ENCODE measurements at regions not wholly inside any gene's neighbourhood (a gene's known extent, or its start where the extent isn't known, plus 50 kb on each side); places are given as distances from the start of the nearest gene placed in this dataset.

DNA sequence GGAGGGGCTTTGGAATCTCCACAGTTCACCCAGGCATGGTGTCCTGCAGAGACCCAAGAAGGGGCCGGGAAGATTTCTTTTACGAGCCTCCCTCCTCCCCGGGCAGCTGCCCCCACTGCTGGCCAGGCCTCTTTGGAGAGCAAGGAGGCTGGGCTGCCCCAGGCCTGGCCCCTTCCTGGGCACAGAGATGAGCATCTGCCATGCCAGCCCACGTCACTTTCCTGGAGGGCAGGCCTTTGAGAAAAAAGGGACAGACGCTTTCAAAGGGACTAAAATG is 60.5 kb upstream of the FGF3 start:
- Histone ChIP-seq H3F3A (ENCODE audit: insufficient read depth) (no peaks in the 10 kb centered on the region), H3K4me2 (ENCODE audit: low read depth, low read length, poor library complexity, severe bottlenecking) (no peak overlapping the region), H3K9ac (ENCODE audit: low read length) (no peak overlapping the region), H3K79me2 (ENCODE audit: insufficient read depth, low read length) (no peaks in the 10 kb centered on the region), H3K36me3 (ENCODE audit: low read length) (no peaks in the 10 kb centered on the region), H4K20me1 (ENCODE audit: low read depth, low read length) (no peaks in the 10 kb centered on the region), H2AFZ (ENCODE audit: low read depth, low read length, severe bottlenecking) (no peak overlapping the region), H3K9me2 (replicated peaks; ENCODE audit: insufficient read depth, low read length) (no peaks in the 10 kb centered on the region), H3K9me3 (ENCODE audit: insufficient read depth, low read length) (no peaks in the 10 kb centered on the region), H3K27ac (ENCODE audit: low read depth, low read length) (no peak overlapping the region), H3K27me3 (ENCODE audit: low read length) (no peaks in the 10 kb centered on the region; the same call in 1 of the 2 replicates), H3K4me3 (ENCODE audit: insufficient read depth, low read length, poor library complexity, severe bottlenecking) (no peak overlapping the region)
- TF ChIP-seq, protein P1, sequence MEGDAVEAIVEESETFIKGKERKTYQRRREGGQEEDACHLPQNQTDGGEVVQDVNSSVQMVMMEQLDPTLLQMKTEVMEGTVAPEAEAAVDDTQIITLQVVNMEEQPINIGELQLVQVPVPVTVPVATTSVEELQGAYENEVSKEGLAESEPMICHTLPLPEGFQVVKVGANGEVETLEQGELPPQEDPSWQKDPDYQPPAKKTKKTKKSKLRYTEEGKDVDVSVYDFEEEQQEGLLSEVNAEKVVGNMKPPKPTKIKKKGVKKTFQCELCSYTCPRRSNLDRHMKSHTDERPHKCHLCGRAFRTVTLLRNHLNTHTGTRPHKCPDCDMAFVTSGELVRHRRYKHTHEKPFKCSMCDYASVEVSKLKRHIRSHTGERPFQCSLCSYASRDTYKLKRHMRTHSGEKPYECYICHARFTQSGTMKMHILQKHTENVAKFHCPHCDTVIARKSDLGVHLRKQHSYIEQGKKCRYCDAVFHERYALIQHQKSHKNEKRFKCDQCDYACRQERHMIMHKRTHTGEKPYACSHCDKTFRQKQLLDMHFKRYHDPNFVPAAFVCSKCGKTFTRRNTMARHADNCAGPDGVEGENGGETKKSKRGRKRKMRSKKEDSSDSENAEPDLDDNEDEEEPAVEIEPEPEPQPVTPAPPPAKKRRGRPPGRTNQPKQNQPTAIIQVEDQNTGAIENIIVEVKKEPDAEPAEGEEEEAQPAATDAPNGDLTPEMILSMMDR (IDR thresholded peaks at IDR 0.05; ENCODE audit: insufficient read depth, low read length, poor library complexity, severe bottlenecking): no peak
- TF ChIP-seq EZH2phosphoT487 (conservative IDR thresholded peaks at IDR 0.05; ENCODE audit: low read length): no peak

DNA sequence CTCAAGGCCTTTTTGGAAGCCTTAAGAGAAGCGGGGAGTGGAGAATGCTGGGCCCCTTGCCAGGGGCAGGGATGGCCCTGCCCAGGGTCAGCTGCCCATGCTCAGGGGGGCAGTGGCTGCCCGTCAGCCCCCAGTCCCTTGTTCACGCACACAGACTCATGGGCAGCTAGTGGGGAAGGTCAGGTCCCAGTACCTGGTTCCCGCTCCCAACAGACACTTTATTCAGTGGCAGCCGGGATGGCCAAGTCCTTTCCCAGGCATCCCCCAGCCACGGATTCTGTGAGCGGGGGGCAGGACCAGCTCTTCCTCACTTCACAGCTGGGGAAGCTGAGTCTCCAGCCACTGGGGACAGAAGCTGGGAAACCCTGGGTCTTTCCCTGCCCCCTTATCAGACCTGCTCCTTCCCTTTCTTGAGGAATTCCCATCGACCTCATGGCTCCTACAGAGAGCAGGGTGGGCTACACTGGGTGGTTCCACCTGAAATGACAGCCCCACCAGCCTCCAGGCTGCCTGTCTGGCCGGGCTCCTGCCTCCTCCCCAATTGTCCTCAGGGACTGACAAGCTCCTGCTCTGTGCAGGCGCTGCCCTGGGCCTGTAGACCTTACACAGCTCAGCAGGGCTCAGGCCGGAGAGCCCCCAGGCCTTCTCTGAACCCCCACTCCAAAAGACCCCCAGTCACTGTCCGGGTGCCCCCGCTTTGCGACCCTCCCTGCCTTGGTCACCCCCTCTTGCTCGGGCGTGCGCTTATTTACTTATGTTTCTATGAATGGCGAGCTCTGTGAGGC is 61.0 kb upstream of the FGF3 start:
- Histone ChIP-seq H3K4me3 (ENCODE audit: insufficient read depth, low read length, poor library complexity, severe bottlenecking) (no peak overlapping the region), H3K9me3 (ENCODE audit: insufficient read depth, low read length) (no peaks in the 10 kb centered on the region), H3K27ac (ENCODE audit: low read depth, low read length) (no peak overlapping the region), H3K9ac (ENCODE audit: low read length) (no peak overlapping the region), H4K20me1 (ENCODE audit: low read depth, low read length) (no peaks in the 10 kb centered on the region), H3K36me3 (ENCODE audit: low read length) (no peaks in the 10 kb centered on the region), H2AFZ (ENCODE audit: low read depth, low read length, severe bottlenecking) (no peak overlapping the region), H3K27me3 (ENCODE audit: low read length) (no peaks in the 10 kb centered on the region), H3K79me2 (ENCODE audit: insufficient read depth, low read length) (no peaks in the 10 kb centered on the region), H3K9me2 (replicated peaks; ENCODE audit: insufficient read depth, low read length) (no peaks in the 10 kb centered on the region), H3F3A (ENCODE audit: insufficient read depth) (no peaks in the 10 kb centered on the region), H3K4me2 (ENCODE audit: low read depth, low read length, poor library complexity, severe bottlenecking) (no peak overlapping the region)
- TF ChIP-seq, protein P1 (IDR thresholded peaks at IDR 0.05; ENCODE audit: insufficient read depth, low read length, poor library complexity, severe bottlenecking): no peak
- TF ChIP-seq EZH2phosphoT487 (conservative IDR thresholded peaks at IDR 0.05; ENCODE audit: low read length): no peak

DNA sequence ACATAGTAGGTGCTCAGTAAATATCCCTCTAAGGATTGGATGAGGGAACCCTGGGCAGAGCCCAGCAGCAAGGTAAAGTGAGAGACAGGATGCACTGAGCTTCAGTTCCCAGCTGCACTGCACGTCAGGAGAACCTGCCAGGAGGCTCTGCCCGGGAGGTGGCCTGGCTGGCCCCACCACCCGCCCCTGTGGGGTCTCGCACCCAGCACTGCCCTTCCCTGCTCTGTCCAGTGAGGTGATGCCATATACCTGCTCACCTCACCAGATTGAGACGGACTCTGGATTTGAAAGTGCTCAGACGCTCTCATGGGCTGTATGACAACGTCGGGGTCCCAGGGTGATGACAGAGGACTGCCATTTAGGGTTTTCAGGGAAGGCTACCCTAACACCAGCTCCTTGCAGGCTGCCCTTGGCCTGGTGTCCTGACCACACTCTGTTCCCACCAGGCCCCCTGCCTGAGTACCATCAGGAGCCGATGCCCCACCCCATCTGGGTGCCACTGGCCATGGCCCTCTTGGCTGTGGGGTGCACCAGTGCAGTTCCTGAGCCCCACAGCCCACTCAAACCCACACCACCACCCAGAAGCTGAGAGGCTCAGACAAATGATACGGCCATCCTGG is 61.7 kb upstream of the FGF3 start:
- H3K9me2 ChIP-seq (replicated peaks; ENCODE audit: insufficient read depth, low read length): no peaks in the 10 kb centered on the region

More for the DNA sequence above, 61.7 kb upstream of the FGF3 start:
- H3K79me2 ChIP-seq (ENCODE audit: insufficient read depth, low read length): no peaks in the 10 kb centered on the region
- no peaks in the 10 kb centered on the region for H3K27me3 ChIP-seq (ENCODE audit: low read length)
- H3K4me2 ChIP-seq (ENCODE audit: low read depth, low read length, poor library complexity, severe bottlenecking): no peak overlapping the region
- H3K9ac ChIP-seq (ENCODE audit: low read length): no peak overlapping the region
- H3K27ac ChIP-seq (ENCODE audit: low read depth, low read length): no peak overlapping the region
- H3F3A ChIP-seq (ENCODE audit: insufficient read depth): no peaks in the 10 kb centered on the region
- TF ChIP-seq, protein P1 (IDR thresholded peaks at IDR 0.05; ENCODE audit: insufficient read depth, low read length, poor library complexity, severe bottlenecking): no peak
- TF ChIP-seq EZH2phosphoT487 (conservative IDR thresholded peaks at IDR 0.05; ENCODE audit: low read length): no peak
- no peak overlapping the region for H3K4me3 ChIP-seq (ENCODE audit: insufficient read depth, low read length, poor library complexity, severe bottlenecking)
- H3K36me3 ChIP-seq (ENCODE audit: low read length): no peaks in the 10 kb centered on the region
- H4K20me1 ChIP-seq (ENCODE audit: low read depth, low read length): no peaks in the 10 kb centered on the region
- no peak overlapping the region for H2AFZ ChIP-seq (ENCODE audit: low read depth, low read length, severe bottlenecking)
- H3K9me3 ChIP-seq (ENCODE audit: insufficient read depth, low read length): no peaks in the 10 kb centered on the region
